Caco-2 (cell line): ENCODE measurements at regions not wholly inside any gene's neighbourhood (a gene's known extent, or its start where the extent isn't known, plus 50 kb on each side); places are given as distances from the start of the nearest gene placed in this dataset.

Experiments used
- BruUV-seq: library from RNA; stranded (reverse); fragments of 400-500 nt; replicated peaks from 2 replicates; lab custom pipeline; 2021; lab: Mats Ljungman, UMichigan
- CTCF ChIA-PET: fragments of 300-600 bp; sonication (Branson Sonifier 250); formaldehyde crosslinking; loops from one replicate; lab custom pipeline; 2022; ENCODE audit warnings: antibody characterized with exemption; lab: Charles Lee
- POLR2A ChIA-PET: fragments of 300-600 bp; sonication (Branson Sonifier 250); formaldehyde crosslinking; loops from one replicate; lab custom pipeline; 2022; ENCODE audit warnings: antibody characterized with exemption; lab: Charles Lee
- DNase-seq, 2 experiments: peaks; one replicate each; pipeline versions ENCODE4 v3.0.0 to v3.0.0-alpha.2; 2020 to 2022
- H3K27me3 ChIP-seq: replicated peaks from 2 replicates; pipeline ENCODE4 v1.6.0; 2011; ENCODE audit warnings: low read length; ENCODE audit not compliant: control insufficient read depth, insufficient read depth
- H3K36me3 ChIP-seq: 2 replicates; pipeline ENCODE4 v1.5.1; 2011; ENCODE audit warnings: low read length; ENCODE audit not compliant: control insufficient read depth, insufficient read depth
- H3K4me1 ChIP-seq: fragments of 250-450 bp; sonication (Bioruptor Pico); 2 replicates; pipeline ENCODE4 v1.5.1; 2020; ENCODE audit warnings: mild to moderate bottlenecking
- H3K4me3 ChIP-seq: 2 replicates; pipeline ENCODE4 v1.5.1; 2011; ENCODE audit warnings: low read depth, mild to moderate bottlenecking, control low read depth, low read length
- H3K9me3 ChIP-seq: fragments of 250-450 bp; sonication (Bioruptor Pico); 2 replicates; pipeline ENCODE4 v1.5.1; 2020; ENCODE audit warnings: mild to moderate bottlenecking, moderate library complexity
- H3K27ac Mint-ChIP-seq: one replicate; pipeline ENCODE4 v1.8.0; 2022; ENCODE audit warnings: mixed read lengths; ENCODE audit not compliant: unreplicated experiment
- H3K27me3 Mint-ChIP-seq: one replicate; pipeline ENCODE4 v1.8.0; 2022; ENCODE audit warnings: mixed read lengths; ENCODE audit not compliant: insufficient read depth, unreplicated experiment
- H3K36me3 Mint-ChIP-seq: one replicate; pipeline ENCODE4 v1.8.0; 2022; ENCODE audit warnings: mild to moderate bottlenecking, mixed read lengths; ENCODE audit not compliant: insufficient read depth, unreplicated experiment
- H3K4me1 Mint-ChIP-seq: one replicate; pipeline ENCODE4 v1.8.0; 2022; ENCODE audit warnings: low read depth, mixed read lengths; ENCODE audit not compliant: unreplicated experiment
- H3K4me3 Mint-ChIP-seq: one replicate; pipeline ENCODE4 v1.8.0; 2022; ENCODE audit warnings: mild to moderate bottlenecking, moderate library complexity, mixed read lengths; ENCODE audit not compliant: unreplicated experiment
- H3K9me3 Mint-ChIP-seq: one replicate; pipeline ENCODE4 v1.8.0; 2022; ENCODE audit warnings: mixed read lengths; ENCODE audit not compliant: unreplicated experiment
- CTCF ChIP-seq, 2 experiments: fragments of 200-600 bp in 1 of 2; IDR thresholded peaks; 1 replicate in 1 of 2; 2 replicates in 1 of 2; pipeline versions ENCODE4 v1.5.1 to v1.8.0; 2011 to 2022; ENCODE audit warnings: antibody characterized with exemption in 1 of 2, control low read depth in 1 of 2, inconsistent platforms in 1 of 2, low read depth in 1 of 2, low read length in 1 of 2, mild to moderate bottlenecking in 1 of 2, moderate library complexity in 1 of 2; ENCODE audit not compliant: insufficient read depth in 1 of 2, severe bottlenecking in 1 of 2, unreplicated experiment in 1 of 2
- intact Hi-C: fragments of 100-400 bp; cut with micrococcal nuclease; formaldehyde crosslinking; loops from one replicate; pipeline ENCODE4 v1.10.0; 2022; ENCODE audit not compliant: unreplicated experiment

GRCh38 chr5:6308683-6309082, 69.7 kb downstream of the MED10 start:
- no peak for DNase-seq
- intact Hi-C loops = no loop called here
- no peaks in the 10 kb centered on the region for H3K4me1 Mint-ChIP-seq
- Histone ChIP-seq H3K36me3 (no peaks in the 10 kb centered on the region), H3K4me1 (no peaks in the 10 kb centered on the region), H3K4me3 (no peak overlapping the region), H3K9me3 (no peaks in the 10 kb centered on the region), H3K27me3 (no peaks in the 10 kb centered on the region; the same call in 1 of the 2 replicates)
- H3K27me3 Mint-ChIP-seq = peaks cover 10% of the 10 kb centered on the region
- BruUV-seq = no TSS peak
- H3K9me3 Mint-ChIP-seq = no peaks in the 10 kb centered on the region
- H3K4me3 Mint-ChIP-seq = no peak overlapping the region
- POLR2A ChIA-PET = no interaction called here
- no peak for TF ChIP-seq CTCF (IDR thresholded peaks at IDR 0.05; ENCODE audit: insufficient read depth in 1 of 2, low read depth in 1 of 2, low read length in 1 of 2, severe bottlenecking in 1 of 2, unreplicated experiment in 1 of 2)
- H3K27ac Mint-ChIP-seq = no peak overlapping the region
- H3K36me3 Mint-ChIP-seq = no peaks in the 10 kb centered on the region
- CTCF ChIA-PET = no interaction called here

GRCh38 chr5:6307304-6307703, 71.0 kb downstream of the MED10 start:
- no peaks in the 10 kb centered on the region for H3K36me3 Mint-ChIP-seq
- H3K27me3 ChIP-seq = no peaks in the 10 kb centered on the region; the same call in 1 of the 2 replicates
- H3K4me1 Mint-ChIP-seq = no peaks in the 10 kb centered on the region
- no TSS peak for BruUV-seq
- no peaks in the 10 kb centered on the region for H3K4me1 ChIP-seq
- H3K4me3 ChIP-seq = no peak overlapping the region
- no peaks in the 10 kb centered on the region for H3K36me3 ChIP-seq
- no peaks in the 10 kb centered on the region for H3K9me3 Mint-ChIP-seq
- POLR2A ChIA-PET = no interaction called here
- H3K4me3 Mint-ChIP-seq = no peak overlapping the region
- TF ChIP-seq CTCF (IDR thresholded peaks at IDR 0.05; ENCODE audit: insufficient read depth in 1 of 2, low read depth in 1 of 2, low read length in 1 of 2, severe bottlenecking in 1 of 2, unreplicated experiment in 1 of 2) = no peak
- no peaks in the 10 kb centered on the region for H3K9me3 ChIP-seq
- intact Hi-C loops = no loop called here
- H3K27ac Mint-ChIP-seq = no peak overlapping the region
- peaks cover 10% of the 10 kb centered on the region for H3K27me3 Mint-ChIP-seq
- DNase-seq = no peak
- CTCF ChIA-PET = no interaction called here

GRCh38 chr5:6305853-6306252, 72.5 kb downstream of the MED10 start:
- H3K4me3 Mint-ChIP-seq = no peak overlapping the region
- Histone ChIP-seq H3K4me3 (no peak overlapping the region), H3K9me3 (no peaks in the 10 kb centered on the region), H3K27me3 (no peaks in the 10 kb centered on the region; the same call in 1 of the 2 replicates), H3K36me3 (no peaks in the 10 kb centered on the region), H3K4me1 (no peaks in the 10 kb centered on the region)
- CTCF ChIA-PET = no interaction called here
- no peak overlapping the region for H3K27ac Mint-ChIP-seq
- TF ChIP-seq CTCF (IDR thresholded peaks at IDR 0.05; ENCODE audit: insufficient read depth in 1 of 2, low read depth in 1 of 2, low read length in 1 of 2, severe bottlenecking in 1 of 2, unreplicated experiment in 1 of 2) = no peak
- POLR2A ChIA-PET = no interaction called here
- H3K9me3 Mint-ChIP-seq = no peaks in the 10 kb centered on the region
- BruUV-seq = no TSS peak
- intact Hi-C loops = no loop called here
- no peak for DNase-seq
- peaks cover 10% of the 10 kb centered on the region for H3K27me3 Mint-ChIP-seq
- no peaks in the 10 kb centered on the region for H3K36me3 Mint-ChIP-seq
- no peaks in the 10 kb centered on the region for H3K4me1 Mint-ChIP-seq
